ENCODE measurements at regions not wholly inside any gene's neighbourhood (a gene's known extent, or its start where the extent isn't known, plus 50 kb on each side); places are given as distances from the start of the nearest gene placed in this dataset.

GRCh38 chr1:38712046-38712445 is 147.5 kb downstream of the RRAGC start:
- Histone ChIP-seq H3K4me1 (ENCODE audit: insufficient read depth, low read length, severe bottlenecking) (no peaks in the 10 kb centered on the region), H3K9ac (ENCODE audit: low read length) (no peak overlapping the region), H3K4me3 (ENCODE audit: low read depth, low read length, poor library complexity, severe bottlenecking) (no peak overlapping the region), H3F3A (ENCODE audit: insufficient read depth, low read length) (no peaks in the 10 kb centered on the region), H4K20me1 (ENCODE audit: insufficient read depth, low read length) (no peaks in the 10 kb centered on the region), H3K4me2 (ENCODE audit: low read length) (no peak overlapping the region), H3K9me2 (ENCODE audit: low read depth, low read length) (no peaks in the 10 kb centered on the region), H3K27ac (ENCODE audit: low read depth, low read length, poor library complexity, severe bottlenecking) (no peak overlapping the region), H3K36me3 (ENCODE audit: insufficient read depth, low read length) (no peaks in the 10 kb centered on the region), H2AFZ (ENCODE audit: low read length) (no peak overlapping the region), H3K27me3 (ENCODE audit: insufficient read depth, low read length) (no peaks in the 10 kb centered on the region), H3K9me3 (ENCODE audit: low read length) (no peaks in the 10 kb centered on the region), H3K79me2 (ENCODE audit: insufficient read depth, low read length) (no peaks in the 10 kb centered on the region)
- TF ChIP-seq CTCF (IDR thresholded peaks at IDR 0.05; ENCODE audit: low read length), result no peak
- TF ChIP-seq EZH2 (IDR thresholded peaks at IDR 0.05; ENCODE audit: borderline replicate concordance, low read length), result no peak

- Histone ChIP-seq H2AFZ (ENCODE audit: low read length) (no peak overlapping the region), H3F3A (ENCODE audit: insufficient read depth, low read length) (no peaks in the 10 kb centered on the region), H3K9me3 (ENCODE audit: low read length) (no peaks in the 10 kb centered on the region), H3K36me3 (ENCODE audit: insufficient read depth, low read length) (no peaks in the 10 kb centered on the region), H3K9ac (ENCODE audit: low read length) (no peak overlapping the region), H3K9me2 (ENCODE audit: low read depth, low read length) (no peaks in the 10 kb centered on the region), H3K27me3 (ENCODE audit: insufficient read depth, low read length) (no peaks in the 10 kb centered on the region), H3K4me3 (ENCODE audit: low read depth, low read length, poor library complexity, severe bottlenecking) (no peak overlapping the region), H3K4me1 (ENCODE audit: insufficient read depth, low read length, severe bottlenecking) (no peaks in the 10 kb centered on the region), H3K4me2 (ENCODE audit: low read length) (no peak overlapping the region), H3K27ac (ENCODE audit: low read depth, low read length, poor library complexity, severe bottlenecking) (no peak overlapping the region), H4K20me1 (ENCODE audit: insufficient read depth, low read length) (no peaks in the 10 kb centered on the region), H3K79me2 (ENCODE audit: insufficient read depth, low read length) (no peaks in the 10 kb centered on the region)
- no peak for TF ChIP-seq EZH2 (IDR thresholded peaks at IDR 0.05; ENCODE audit: borderline replicate concordance, low read length)
- TF ChIP-seq CTCF (IDR thresholded peaks at IDR 0.05; ENCODE audit: low read length), result no peak
Measured at GRCh38 chr1:38708701-38709258, 150.8 kb downstream of the RRAGC start.

- no peaks in the 10 kb centered on the region for H3K9me2 ChIP-seq (ENCODE audit: low read depth, low read length)
- H3K4me2 ChIP-seq (ENCODE audit: low read length), result no peak overlapping the region
- no peak overlapping the region for H3K4me3 ChIP-seq (ENCODE audit: low read depth, low read length, poor library complexity, severe bottlenecking)
- TF ChIP-seq CTCF (IDR thresholded peaks at IDR 0.05; ENCODE audit: low read length) (no peak), EZH2 (IDR thresholded peaks at IDR 0.05; ENCODE audit: borderline replicate concordance, low read length) (no peak)
- H3K9me3 ChIP-seq (ENCODE audit: low read length), result no peaks in the 10 kb centered on the region
- no peaks in the 10 kb centered on the region for H3K27me3 ChIP-seq (ENCODE audit: insufficient read depth, low read length)
- H3F3A ChIP-seq (ENCODE audit: insufficient read depth, low read length), result no peaks in the 10 kb centered on the region
- no peaks in the 10 kb centered on the region for H3K4me1 ChIP-seq (ENCODE audit: insufficient read depth, low read length, severe bottlenecking)
- no peak overlapping the region for H3K9ac ChIP-seq (ENCODE audit: low read length)
- H3K36me3 ChIP-seq (ENCODE audit: insufficient read depth, low read length), result no peaks in the 10 kb centered on the region
- no peaks in the 10 kb centered on the region for H3K79me2 ChIP-seq (ENCODE audit: insufficient read depth, low read length)
- no peaks in the 10 kb centered on the region for H4K20me1 ChIP-seq (ENCODE audit: insufficient read depth, low read length)
- no peak overlapping the region for H2AFZ ChIP-seq (ENCODE audit: low read length)
- no peak overlapping the region for H3K27ac ChIP-seq (ENCODE audit: low read depth, low read length, poor library complexity, severe bottlenecking)
Measured at GRCh38 chr1:38701088-38701487, 158.5 kb downstream of the RRAGC start.

Measured in OCI-LY1 (cell line).